ENCODE measurements at regions not wholly inside any gene's neighbourhood (a gene's known extent, or its start where the extent isn't known, plus 50 kb on each side); places are given as distances from the start of the nearest gene placed in this dataset.
"Not testable (repeated sequence)": the region's sequence is repeated elsewhere in the genome, so short reads cannot be mapped to it uniquely, and the experiment has no call there.

- H4K20me1 ChIP-seq (ENCODE audit: control insufficient read depth, insufficient read depth, low read length, poor library complexity, severe bottlenecking) = no peaks in the 10 kb centered on the region
- peaks cover 27% of the 10 kb centered on the region for H3K4me1 Mint-ChIP-seq
- no peaks in the 10 kb centered on the region for H3K9me3 ChIP-seq (ENCODE audit: control extremely low read depth in 1 of 3, control insufficient read depth in 2 of 3, insufficient read depth in 1 of 3, low read length in 2 of 3)
- no peaks in the 10 kb centered on the region for H3K36me3 ChIP-seq (replicated peaks in 1 of 2; ENCODE audit: control extremely low read depth in 1 of 2, control insufficient read depth in 1 of 2, extremely low read depth in 1 of 2, insufficient read depth in 2 of 2, low read length in 1 of 2)
- peaks cover 17 to 19% of the 10 kb centered on the region in 2 donors for H3K4me1 ChIP-seq (ENCODE audit: control insufficient read depth in 2 of 2, insufficient read depth in 2 of 2, low read length in 2 of 2)
- 97% methylated on average over 3 of the region's 3 CpGs for WGBS (ENCODE audit: insufficient coverage)
- TF ChIP-seq CTCF (IDR thresholded peaks at IDR 0.05) (no peak), EZH2 (IDR thresholded peaks at IDR 0.05; ENCODE audit: borderline replicate concordance, insufficient read depth, low read depth, low read length, poor library complexity, severe bottlenecking) (no peak)
- intact Hi-C loops (cut with micrococcal nuclease) = no loop called here
- no peak for DNase-seq
- no peaks in the 10 kb centered on the region for H3K27me3 Mint-ChIP-seq
- H3K4me2 ChIP-seq (replicated peaks; ENCODE audit: low read depth, low read length, poor library complexity, severe bottlenecking) = no peak overlapping the region
- H3K4me3 ChIP-seq (ENCODE audit: control extremely low read depth in 1 of 5, extremely low read depth in 1 of 5, insufficient read depth in 1 of 5, low read depth in 2 of 5, low read length in 4 of 5) = no peak overlapping the region
- H3K4me3 Mint-ChIP-seq = no peak overlapping the region
- ChIA-PET CTCF (interaction anchor here (0.7 to 1.0 kb wide), 3 partner anchors 35 to 55 kb away, joined by 3 read pairs; no protein-coding TSS in a partner anchor), POLR2A (no interaction called here)
- no peak overlapping the region for H3K27ac Mint-ChIP-seq
- H3K27me3 ChIP-seq (replicated peaks in 1 of 4; ENCODE audit: control extremely low read depth in 1 of 4, control insufficient read depth in 3 of 4, insufficient read depth in 4 of 4, low read length in 3 of 4) = no peaks in the 10 kb centered on the region
- H3K27ac ChIP-seq (ENCODE audit: low read length in 2 of 2) = no peak overlapping the region
- no peaks in the 10 kb centered on the region for H3K9me3 Mint-ChIP-seq (ENCODE audit: insufficient read depth)
- ATAC-seq (ENCODE audit: low read depth) = no peak
- no peaks in the 10 kb centered on the region for H3K79me2 ChIP-seq (ENCODE audit: control insufficient read depth, insufficient read depth, low read length)
- no peak overlapping the region for H2AFZ ChIP-seq (ENCODE audit: insufficient read depth, low read depth, low read length, poor library complexity, severe bottlenecking)
- H3K9ac ChIP-seq (ENCODE audit: low read length) = no peak overlapping the region
These were observed 132.3 kb upstream of the PELI1 start for GRCh38 chr2:64276417-64277095.

DNA sequence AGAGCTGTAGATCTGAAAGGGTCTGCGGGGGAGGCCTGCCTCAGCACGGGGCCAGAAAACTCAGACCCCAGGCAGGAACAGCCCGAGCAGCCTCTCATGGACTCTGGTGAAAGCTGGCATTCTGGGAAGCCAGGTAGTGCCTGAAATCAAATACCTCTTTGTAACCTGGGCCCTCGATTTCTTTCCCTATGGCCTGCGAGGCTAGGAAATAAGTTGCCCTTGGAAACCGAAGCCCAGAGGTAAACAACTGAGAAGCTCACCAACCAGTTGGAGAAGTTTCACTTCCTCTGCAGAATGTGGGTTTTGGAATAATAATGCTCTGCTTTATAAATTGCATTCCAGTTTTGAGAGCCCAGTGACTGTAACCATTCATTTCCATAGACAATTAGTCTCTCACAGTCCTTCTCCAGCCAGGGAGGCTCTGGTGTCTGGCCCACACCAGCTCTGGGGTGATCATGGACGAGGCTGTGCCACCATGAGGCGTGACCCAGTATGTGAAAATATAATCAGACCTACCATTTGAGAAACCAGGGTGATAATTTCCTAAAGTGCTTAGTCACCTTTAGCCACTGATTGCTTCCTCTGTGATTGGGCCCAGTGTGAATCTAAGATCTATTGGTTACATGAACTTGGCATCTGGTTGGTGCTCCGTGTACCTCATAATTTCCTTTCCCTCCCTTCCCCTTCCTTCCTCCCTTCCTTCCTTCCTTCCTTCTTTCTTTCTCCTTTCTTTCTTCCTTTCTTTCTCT is 133.1 kb upstream of the PELI1 start:
- Histone ChIP-seq H3K27me3 (replicated peaks in 1 of 4; ENCODE audit: control extremely low read depth in 1 of 4, control insufficient read depth in 3 of 4, insufficient read depth in 4 of 4, low read length in 3 of 4) (no peaks in the 10 kb centered on the region), H3K9me3 (ENCODE audit: control extremely low read depth in 1 of 3, control insufficient read depth in 2 of 3, insufficient read depth in 1 of 3, low read length in 2 of 3) (no peaks in the 10 kb centered on the region), H3K4me2 (replicated peaks; ENCODE audit: low read depth, low read length, poor library complexity, severe bottlenecking) (no peak overlapping the region), H3K27ac (ENCODE audit: low read length in 2 of 2) (no peak overlapping the region), H3K9ac (ENCODE audit: low read length) (no peak overlapping the region), H3K79me2 (ENCODE audit: control insufficient read depth, insufficient read depth, low read length) (no peaks in the 10 kb centered on the region), H3K4me1 (ENCODE audit: control insufficient read depth in 2 of 2, insufficient read depth in 2 of 2, low read length in 2 of 2) (peaks cover 17 to 19% of the 10 kb centered on the region in 2 donors), H4K20me1 (ENCODE audit: control insufficient read depth, insufficient read depth, low read length, poor library complexity, severe bottlenecking) (no peaks in the 10 kb centered on the region), H3K4me3 (ENCODE audit: control extremely low read depth in 1 of 5, extremely low read depth in 1 of 5, insufficient read depth in 1 of 5, low read depth in 2 of 5, low read length in 4 of 5) (no peak overlapping the region), H2AFZ (ENCODE audit: insufficient read depth, low read depth, low read length, poor library complexity, severe bottlenecking) (no peak overlapping the region), H3K36me3 (replicated peaks in 1 of 2; ENCODE audit: control extremely low read depth in 1 of 2, control insufficient read depth in 1 of 2, extremely low read depth in 1 of 2, insufficient read depth in 2 of 2, low read length in 1 of 2) (no peaks in the 10 kb centered on the region)
- intact Hi-C loops (cut with micrococcal nuclease) = no loop called here
- 90% methylated on average over 4 of the region's 9 CpGs for WGBS (ENCODE audit: insufficient coverage)
- DNase-seq (no peak), ATAC-seq (ENCODE audit: low read depth) (no peak)
- ChIA-PET CTCF (interaction anchor here (0.7 to 1.0 kb wide), 3 partner anchors 35 to 54 kb away, joined by 3 read pairs; no protein-coding TSS in a partner anchor), POLR2A (no interaction called here)
- Mint-ChIP-seq H3K4me3 (no peak overlapping the region), H3K27ac (peak overlapping the region; percentile 37), H3K9me3 (ENCODE audit: insufficient read depth) (no peaks in the 10 kb centered on the region), H3K4me1 (peaks cover 27% of the 10 kb centered on the region), H3K27me3 (no peaks in the 10 kb centered on the region)
- TF ChIP-seq EZH2 (IDR thresholded peaks at IDR 0.05; ENCODE audit: borderline replicate concordance, insufficient read depth, low read depth, low read length, poor library complexity, severe bottlenecking) (no peak), CTCF (IDR thresholded peaks at IDR 0.05) (no peak)

- H3K9me3 ChIP-seq (ENCODE audit: control extremely low read depth in 1 of 3, control insufficient read depth in 2 of 3, insufficient read depth in 1 of 3, low read length in 2 of 3); POLR2A ChIA-PET; H3K4me2 ChIP-seq (replicated peaks; ENCODE audit: low read depth, low read length, poor library complexity, severe bottlenecking); ATAC-seq (ENCODE audit: low read depth); H3K9ac ChIP-seq (ENCODE audit: low read length); CTCF ChIA-PET; H2AFZ ChIP-seq (ENCODE audit: insufficient read depth, low read depth, low read length, poor library complexity, severe bottlenecking); intact Hi-C loops (cut with micrococcal nuclease); H4K20me1 ChIP-seq (ENCODE audit: control insufficient read depth, insufficient read depth, low read length, poor library complexity, severe bottlenecking); H3K27ac ChIP-seq (ENCODE audit: low read length in 2 of 2); H3K27me3 ChIP-seq (replicated peaks in 1 of 4; ENCODE audit: control extremely low read depth in 1 of 4, control insufficient read depth in 3 of 4, insufficient read depth in 4 of 4, low read length in 3 of 4); DNase-seq; H3K27ac Mint-ChIP-seq; H3K4me3 ChIP-seq (ENCODE audit: control extremely low read depth in 1 of 5, extremely low read depth in 1 of 5, insufficient read depth in 1 of 5, low read depth in 2 of 5, low read length in 4 of 5); H3K4me1 Mint-ChIP-seq; H3K79me2 ChIP-seq (ENCODE audit: control insufficient read depth, insufficient read depth, low read length); H3K27me3 Mint-ChIP-seq; H3K36me3 ChIP-seq (replicated peaks in 1 of 2; ENCODE audit: control extremely low read depth in 1 of 2, control insufficient read depth in 1 of 2, extremely low read depth in 1 of 2, insufficient read depth in 2 of 2, low read length in 1 of 2); H3K9me3 Mint-ChIP-seq (ENCODE audit: insufficient read depth); H3K4me3 Mint-ChIP-seq: not testable (repeated sequence)
- peaks cover 24 to 27% of the 10 kb centered on the region in 2 donors for H3K4me1 ChIP-seq (ENCODE audit: control insufficient read depth in 2 of 2, insufficient read depth in 2 of 2, low read length in 2 of 2)
- no CpG with 5 or more reads among the region's 2 CpGs for WGBS (ENCODE audit: insufficient coverage)
These were observed 136.6 kb upstream of the PELI1 start for GRCh38 chr2:64280812-64281211.

All from B cell (primary cell).